DMS53 treated with DMSO at 0.1 percent for 48 hours (cell line): ENCODE measurements at regions not wholly inside any gene's neighbourhood (a gene's known extent, or its start where the extent isn't known, plus 50 kb on each side); places are given as distances from the start of the nearest gene placed in this dataset.

ENCODE experiments used
- DNase-seq: peaks from one replicate; lab custom pipeline; 2025; ENCODE audit not compliant: unreplicated experiment; lab: John Stamatoyannopoulos, UW

DNA sequence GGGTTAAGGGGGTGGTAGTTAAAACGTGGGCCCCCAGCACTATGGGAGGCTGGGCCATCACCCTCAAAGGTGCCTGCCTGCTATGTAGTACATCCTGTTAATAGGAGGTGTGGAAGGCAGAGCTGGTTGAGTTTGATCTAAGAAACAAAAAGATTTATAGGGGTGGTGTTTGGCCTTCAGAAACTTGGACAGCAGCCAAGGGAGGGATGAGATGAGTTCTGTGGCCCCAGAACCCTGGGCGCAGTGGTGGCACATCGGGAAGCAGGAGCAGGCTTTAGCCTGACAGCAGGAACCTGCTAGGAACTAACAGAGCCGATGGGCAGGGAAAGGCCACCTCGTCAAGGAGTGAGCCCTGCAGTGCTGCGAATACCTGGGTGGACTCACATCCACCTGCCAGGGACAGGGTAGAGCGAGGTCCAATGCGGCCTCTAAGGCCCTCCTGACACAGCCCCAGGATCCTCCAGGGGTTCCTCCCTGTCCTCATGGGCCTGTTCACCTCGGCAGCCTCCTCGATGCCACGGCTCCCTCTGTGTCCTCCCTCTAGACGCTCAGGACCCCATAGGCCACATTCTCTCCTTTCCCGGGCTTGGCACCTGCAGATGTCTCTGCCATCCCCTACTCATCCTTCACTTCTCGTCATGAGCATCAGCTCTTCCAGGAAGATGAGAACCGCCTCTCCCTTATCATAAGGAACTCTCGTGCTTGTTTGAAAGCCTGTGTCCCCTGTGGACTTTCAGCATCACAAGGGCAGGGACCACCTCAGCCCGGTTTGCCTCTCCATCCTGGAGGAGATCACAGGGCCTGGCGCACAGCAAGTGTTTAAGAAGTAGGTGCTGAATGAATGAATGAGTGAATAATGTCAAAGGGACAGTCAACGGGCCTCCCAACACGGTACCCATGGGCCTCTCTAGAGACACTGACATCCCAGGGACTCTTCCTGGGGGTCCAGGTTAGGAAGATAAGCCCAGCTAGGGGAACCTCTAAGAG, 103.5 kb upstream of the TNRC6C start:
- no peak for DNase-seq

- DNase-seq = no peak
Measured at GRCh38 chr17:77856551-77857305, 101.8 kb upstream of the TNRC6C start.

DNA sequence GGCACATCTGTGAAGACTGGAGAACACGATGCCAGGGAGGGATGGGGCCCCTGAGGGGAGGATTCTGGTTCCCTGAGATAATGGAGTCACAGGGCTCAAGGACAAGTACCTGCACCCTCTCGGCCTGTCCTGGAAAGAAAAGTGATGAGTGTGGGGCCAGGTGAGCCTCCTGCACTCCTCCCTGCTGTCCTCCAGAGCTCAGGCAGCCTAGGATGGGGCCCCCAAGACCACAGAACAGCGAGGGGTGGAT, 101.3 kb upstream of the TNRC6C start:
- no peak for DNase-seq

- DNase-seq = no peak
Measured at GRCh38 chr17:77857613-77858012, 100.9 kb upstream of the TNRC6C start.

DNA sequence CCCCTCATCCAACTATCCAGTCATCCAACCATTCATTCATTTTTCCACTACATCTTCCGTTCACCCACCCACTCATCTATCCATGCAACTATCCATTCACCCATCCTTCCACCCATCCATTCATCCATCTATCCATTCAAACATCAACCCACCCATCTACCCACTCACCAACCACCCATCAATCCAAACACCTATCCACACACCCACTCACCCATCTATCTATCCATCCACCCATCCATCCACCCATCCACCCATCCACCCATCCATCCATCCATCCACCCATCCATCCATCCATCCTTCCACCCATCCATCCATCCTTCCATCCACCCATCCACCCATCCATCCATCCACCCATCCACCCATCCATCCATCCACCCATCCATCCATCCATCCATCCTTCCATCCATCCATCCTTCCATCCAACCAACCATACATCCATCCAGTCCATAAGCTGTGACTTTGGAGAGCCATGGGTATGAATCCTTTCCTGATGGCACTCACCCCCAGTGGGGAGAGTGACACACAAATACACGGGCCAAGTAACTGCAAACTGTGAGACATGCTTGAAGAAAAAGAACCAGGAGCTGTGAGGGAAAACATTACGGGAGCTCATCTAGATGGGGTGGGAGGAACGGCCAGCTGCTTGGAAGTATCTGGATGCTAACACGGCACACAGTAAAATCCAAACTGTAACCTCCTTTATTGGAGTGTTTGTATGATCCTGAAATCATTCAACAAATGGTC, 100.0 kb upstream of the TNRC6C start:
- no peak for DNase-seq

GRCh38 chr17:77859035-77859810, 99.3 kb upstream of the TNRC6C start:
- DNase-seq = no peak

DNA sequence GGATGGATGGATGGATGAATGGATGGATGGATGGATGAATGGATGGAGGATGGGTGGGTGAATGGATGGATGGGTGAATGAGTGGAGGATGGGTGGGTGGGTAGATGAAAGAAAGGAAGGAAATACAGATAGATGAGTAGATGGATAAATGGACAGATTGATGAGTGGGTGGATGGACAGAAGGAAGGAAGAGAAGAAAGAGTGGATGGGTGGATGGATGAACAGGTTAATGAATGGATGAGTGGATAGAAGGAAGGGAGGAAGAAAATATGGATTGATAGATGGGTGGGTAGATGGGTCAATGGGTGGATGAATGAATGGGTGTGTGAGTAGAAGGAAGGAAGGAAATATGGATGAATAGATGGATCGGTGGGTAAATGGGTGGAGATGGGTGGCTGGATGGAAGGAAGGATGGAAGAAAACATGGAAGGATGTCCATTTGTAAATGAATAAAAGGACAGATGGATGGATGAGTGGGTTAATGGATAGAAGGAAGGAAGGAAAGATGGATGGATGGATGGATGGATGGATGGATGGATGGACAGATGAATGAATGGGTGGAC, 97.3 kb upstream of the TNRC6C start:
- no peak for DNase-seq

GRCh38 chr17:77861981-77862645, 96.4 kb upstream of the TNRC6C start:
- no peak for DNase-seq

DNA sequence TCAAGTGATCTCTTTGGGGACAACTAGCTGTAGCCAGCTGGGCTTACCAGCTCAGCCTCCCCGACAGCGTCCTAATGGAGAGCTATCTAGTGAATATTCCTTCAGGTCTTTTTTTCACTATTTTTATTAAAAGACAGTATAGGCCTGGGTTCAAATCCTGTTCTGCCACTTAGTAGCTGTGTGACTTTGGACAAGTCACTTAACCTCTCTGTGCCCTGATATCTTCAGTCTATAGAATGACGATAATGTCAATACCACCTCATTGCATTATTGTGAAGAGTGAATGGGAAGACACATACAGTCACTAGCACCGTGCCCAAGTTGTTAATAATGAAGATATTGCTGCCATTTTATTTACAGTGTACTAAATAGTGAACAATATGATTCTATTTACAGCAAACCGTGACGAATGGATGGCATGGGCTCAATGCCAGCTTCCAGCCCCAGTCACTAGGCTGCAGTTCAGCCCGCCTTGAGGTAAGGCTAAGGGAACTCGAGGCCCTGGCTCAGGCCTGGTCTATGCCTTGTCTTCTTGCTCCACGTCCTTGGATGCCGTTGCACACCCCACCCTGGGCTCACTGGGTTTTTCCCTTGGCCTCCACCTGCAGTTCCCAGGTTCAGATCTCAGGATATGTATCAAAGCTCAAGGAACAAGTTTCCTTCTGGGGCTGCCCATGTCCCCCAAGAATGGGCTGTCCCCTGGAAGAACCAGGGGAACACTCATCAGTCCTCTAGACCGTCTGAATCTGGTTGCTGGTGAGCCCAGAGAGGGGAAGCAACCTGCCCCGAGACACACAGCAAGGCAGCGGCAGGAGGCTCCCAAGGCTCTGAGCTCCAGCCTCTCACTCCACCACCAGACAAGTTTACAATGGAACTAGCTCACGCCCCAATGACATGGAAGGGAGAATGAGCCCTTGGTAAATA, 95.4 kb upstream of the TNRC6C start:
- DNase-seq = no peak

- DNase-seq = no peak
Measured at GRCh38 chr17:77863814-77864161, 94.7 kb upstream of the TNRC6C start.

- no peak for DNase-seq
Measured at GRCh38 chr17:77864234-77865111, 94.0 kb upstream of the TNRC6C start.

DNA sequence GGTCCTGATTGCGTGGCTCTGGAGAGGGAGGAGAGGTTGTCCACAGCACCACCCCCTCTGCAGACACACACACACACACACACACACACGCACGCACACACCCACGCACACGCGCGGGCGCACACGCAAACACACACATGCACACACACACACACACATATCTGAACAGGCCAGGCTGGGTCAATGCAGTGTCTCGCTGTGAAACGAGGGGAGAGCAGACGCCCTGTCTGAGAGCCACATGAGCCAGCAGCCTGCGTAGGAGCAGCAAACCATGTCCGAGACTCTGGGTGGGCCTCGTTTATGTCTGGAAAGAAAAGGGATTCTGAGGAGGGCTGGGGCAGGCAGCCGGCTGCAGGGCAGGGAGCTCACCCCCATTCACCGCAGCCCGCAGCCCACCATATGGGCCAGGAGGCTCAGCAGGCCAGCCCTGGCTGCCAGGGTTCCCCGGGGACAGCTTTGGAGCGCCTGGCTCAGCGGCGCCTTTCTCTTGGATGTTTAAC, 93.3 kb upstream of the TNRC6C start:
- no peak for DNase-seq

DNA sequence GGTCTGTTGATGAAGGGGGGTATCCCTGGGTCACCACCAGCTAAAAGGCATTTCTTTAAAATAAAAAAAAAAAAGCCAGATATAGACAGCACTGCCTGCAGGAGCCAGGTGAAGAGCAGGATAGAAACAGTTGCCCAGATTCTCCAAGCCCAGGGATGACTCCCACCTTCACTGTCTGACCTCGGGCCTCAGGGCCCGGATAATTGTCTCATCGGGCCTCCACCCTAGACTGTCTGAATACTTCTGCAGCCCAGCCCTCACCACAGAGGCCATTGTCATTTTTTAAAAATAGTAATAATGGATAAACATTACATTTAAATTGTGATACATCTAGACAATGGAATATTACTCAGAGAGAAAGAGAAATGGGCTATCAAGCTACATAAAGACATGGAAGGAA, 92.8 kb upstream of the TNRC6C start:
- DNase-seq = no peak

DNA sequence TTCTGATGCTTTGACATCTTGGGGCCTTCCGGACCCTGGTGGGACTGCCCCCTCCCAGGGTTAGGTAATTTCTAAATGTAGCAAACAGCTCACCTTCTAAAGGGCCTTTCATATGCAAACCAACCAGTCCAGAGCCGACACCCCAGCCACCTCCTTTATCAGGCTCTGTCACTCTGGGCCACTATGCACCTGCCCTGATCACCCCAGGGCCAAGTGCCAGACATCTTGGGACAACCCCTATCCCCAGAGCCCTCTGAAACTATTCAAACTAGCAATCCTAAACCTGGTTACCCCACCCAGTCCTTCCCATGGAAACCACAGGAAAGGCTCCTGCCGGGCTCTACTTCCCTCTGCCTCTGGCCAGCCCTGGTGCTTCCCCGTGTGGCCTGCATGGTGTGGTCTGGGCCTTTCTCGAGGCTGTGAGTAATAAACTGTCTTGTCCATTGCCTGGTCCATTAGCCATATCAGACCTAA, 91.2 kb upstream of the TNRC6C start:
- DNase-seq = no peak

DNA sequence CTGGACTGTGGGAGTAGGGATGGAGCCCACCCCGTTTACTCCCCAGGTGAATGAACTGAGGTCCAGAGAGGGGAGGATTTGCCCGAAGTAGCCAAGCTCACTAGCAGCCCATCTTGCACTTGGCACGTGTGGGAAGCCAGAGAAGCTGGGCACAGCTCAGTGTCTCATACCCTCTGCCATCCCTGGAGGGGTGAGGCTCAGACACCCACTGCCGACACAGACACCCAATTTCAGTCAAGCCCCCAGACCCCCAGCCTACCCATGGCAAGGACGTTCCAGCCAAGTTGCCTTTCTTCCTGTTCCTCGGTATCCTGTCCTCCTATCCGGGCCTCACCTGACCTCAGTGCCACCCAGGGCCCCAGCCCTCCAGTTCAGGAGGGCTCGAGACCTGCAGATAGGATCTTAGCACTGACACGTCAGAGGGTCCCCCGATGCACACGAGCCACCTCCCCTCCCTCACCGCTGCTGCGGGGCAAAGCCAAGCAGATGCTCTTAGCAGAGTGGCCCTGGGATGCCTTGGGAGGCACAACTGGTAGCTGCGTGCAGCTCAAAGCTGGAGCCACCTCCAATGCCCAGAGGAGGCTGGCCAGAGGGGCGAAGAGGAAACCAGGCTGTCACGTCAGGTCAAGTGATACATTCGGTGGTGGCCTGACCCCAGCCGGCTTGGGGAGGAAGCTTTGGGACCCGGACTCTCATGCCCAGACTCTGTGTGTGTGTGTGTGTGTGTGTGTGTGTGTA, 90.4 kb upstream of the TNRC6C start:
- no peak for DNase-seq

DNA sequence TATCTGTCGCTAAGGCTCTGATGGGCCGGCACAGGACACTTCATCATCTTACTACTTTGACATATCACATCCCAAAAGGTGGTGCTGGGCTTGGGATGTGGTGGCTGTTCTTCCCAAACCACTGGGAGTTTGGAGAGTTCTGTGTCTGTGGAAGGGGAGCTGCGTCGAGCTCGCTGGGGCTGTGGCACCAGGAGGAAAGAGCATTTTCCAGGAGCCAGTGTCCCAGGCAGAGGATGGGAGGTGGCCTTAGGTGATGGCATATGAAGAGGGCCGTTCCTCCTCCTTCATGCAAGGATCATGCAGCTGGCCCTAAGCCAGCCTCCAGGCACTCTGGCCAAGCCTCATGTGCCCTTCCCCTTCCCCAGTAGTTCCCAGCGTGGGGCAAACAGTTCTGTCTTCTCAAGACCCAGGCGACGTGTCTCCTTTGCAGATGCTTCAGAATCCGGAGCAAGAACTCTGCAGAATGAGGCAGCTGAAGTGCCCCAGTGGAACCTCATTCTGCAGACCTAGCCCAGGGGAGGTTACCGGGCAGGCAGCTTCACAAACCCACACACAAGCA, 89.4 kb upstream of the TNRC6C start:
- DNase-seq = no peak

- DNase-seq = no peak
Measured at GRCh38 chr17:77869665-77870132, 88.8 kb upstream of the TNRC6C start.
